ENCODE measurements at regions not wholly inside any gene's neighbourhood (a gene's known extent, or its start where the extent isn't known, plus 50 kb on each side); places are given as distances from the start of the nearest gene placed in this dataset.

GRCh38 chr1:192926736-192927135 is 117.9 kb downstream of the RGS2 start:
- no peak for DNase-seq (ENCODE audit: low read depth, low spot score)
- no peaks in the 10 kb centered on the region for H3K36me3 Mint-ChIP-seq (ENCODE audit: low read depth)
- no peak overlapping the region for H3K4me3 Mint-ChIP-seq
- H3K9me3 Mint-ChIP-seq = no peaks in the 10 kb centered on the region
- no peaks in the 10 kb centered on the region for H3K27me3 Mint-ChIP-seq (ENCODE audit: low read depth)
- no peaks in the 10 kb centered on the region for H3K4me1 Mint-ChIP-seq
- H3K27ac Mint-ChIP-seq (ENCODE audit: unreplicated experiment) = no peak overlapping the region
- no peak for TF ChIP-seq CTCF (conservative IDR thresholded peaks at IDR 0.05)

GRCh38 chr1:192927496-192927895 is 118.7 kb downstream of the RGS2 start:
- Mint-ChIP-seq H3K4me1 (no peaks in the 10 kb centered on the region), H3K27ac (ENCODE audit: unreplicated experiment) (no peak overlapping the region), H3K27me3 (ENCODE audit: low read depth) (no peaks in the 10 kb centered on the region), H3K9me3 (no peaks in the 10 kb centered on the region), H3K4me3 (no peak overlapping the region), H3K36me3 (ENCODE audit: low read depth) (no peaks in the 10 kb centered on the region)
- TF ChIP-seq CTCF (conservative IDR thresholded peaks at IDR 0.05) = no peak
- no peak for DNase-seq (ENCODE audit: low read depth, low spot score)

- H3K27ac Mint-ChIP-seq (ENCODE audit: unreplicated experiment) = no peak overlapping the region
- H3K27me3 Mint-ChIP-seq (ENCODE audit: low read depth) = no peaks in the 10 kb centered on the region
These were observed 120.8 kb downstream of the RGS2 start for GRCh38 chr1:192929597-192929996.

GRCh38 chr1:192933744-192934143 is 124.9 kb downstream of the RGS2 start:
- Mint-ChIP-seq H3K27me3 (ENCODE audit: low read depth) (no peaks in the 10 kb centered on the region), H3K27ac (ENCODE audit: unreplicated experiment) (no peak overlapping the region), H3K4me3 (no peak overlapping the region), H3K9me3 (no peaks in the 10 kb centered on the region), H3K4me1 (no peaks in the 10 kb centered on the region), H3K36me3 (ENCODE audit: low read depth) (no peaks in the 10 kb centered on the region)
- TF ChIP-seq CTCF (conservative IDR thresholded peaks at IDR 0.05) = no peak
- no peak for DNase-seq (ENCODE audit: low read depth, low spot score)

More at GRCh38 chr1:192929597-192929996, 120.8 kb downstream of the RGS2 start:
- no peak for TF ChIP-seq CTCF (conservative IDR thresholded peaks at IDR 0.05)
- no peaks in the 10 kb centered on the region for H3K36me3 Mint-ChIP-seq (ENCODE audit: low read depth)
- H3K4me1 Mint-ChIP-seq = no peaks in the 10 kb centered on the region
- no peak for DNase-seq (ENCODE audit: low read depth, low spot score)
- H3K4me3 Mint-ChIP-seq = no peak overlapping the region
- H3K9me3 Mint-ChIP-seq = no peaks in the 10 kb centered on the region

GRCh38 chr1:192936313-192937018 is 122.7 kb downstream of the UCHL5 start:
- TF ChIP-seq CTCF (conservative IDR thresholded peaks at IDR 0.05) = no peak
- no peak overlapping the region for H3K4me3 Mint-ChIP-seq
- no peak for DNase-seq (ENCODE audit: low read depth, low spot score)
- no peak overlapping the region for H3K27ac Mint-ChIP-seq (ENCODE audit: unreplicated experiment)
- H3K4me1 Mint-ChIP-seq = no peaks in the 10 kb centered on the region
- H3K9me3 Mint-ChIP-seq = no peaks in the 10 kb centered on the region
- no peaks in the 10 kb centered on the region for H3K36me3 Mint-ChIP-seq (ENCODE audit: low read depth)
- H3K27me3 Mint-ChIP-seq (ENCODE audit: low read depth) = no peaks in the 10 kb centered on the region
